ENCODE measurements at regions not wholly inside any gene's neighbourhood (a gene's known extent, or its start where the extent isn't known, plus 50 kb on each side); places are given as distances from the start of the nearest gene placed in this dataset.

GRCh38 chr5:158164296-158165047, 305.5 kb upstream of the CLINT1 start:
- no peaks in the 10 kb centered on the region for H4K20me1 ChIP-seq (ENCODE audit: insufficient read depth)
- in situ Hi-C loops (cut with MboI), result no loop called here
- 75 to 76% methylated on average over 4 of the region's 4 CpGs for WGBS, 2 experiments (ENCODE audit: low coverage in 1 of 2, low lambda C conversion rate in 2 of 2, missing lambda C conversion rate in 2 of 2)
- H3K9me3 ChIP-seq (ENCODE audit: low read depth), result no peaks in the 10 kb centered on the region
- TF ChIP-seq EZH2phosphoT487 (IDR thresholded peaks at IDR 0.05; ENCODE audit: insufficient read depth, low read depth) (no peak), EZH2 (IDR thresholded peaks at IDR 0.05; ENCODE audit: insufficient read depth, poor library complexity, severe bottlenecking) (no peak)
- no peaks in the 10 kb centered on the region for H3K9me2 ChIP-seq (ENCODE audit: insufficient read depth)
- H3K27ac ChIP-seq, result no peak overlapping the region
- no peak overlapping the region for H3K9ac ChIP-seq
- H3K27me3 ChIP-seq (replicated peaks; ENCODE audit: insufficient read depth), result no peaks in the 10 kb centered on the region
- no peak overlapping the region for H3K4me2 ChIP-seq (ENCODE audit: unreplicated experiment)
- H3K36me3 ChIP-seq (ENCODE audit: low read depth), result no peaks in the 10 kb centered on the region
- no peak overlapping the region for H2AFZ ChIP-seq
- DNase-seq, result no peak
- H3K4me3 ChIP-seq, result no peak overlapping the region
- H3K4me1 ChIP-seq (ENCODE audit: insufficient read depth), result no peaks in the 10 kb centered on the region
- no peaks in the 10 kb centered on the region for H3F3A ChIP-seq (ENCODE audit: insufficient read depth)
- no peaks in the 10 kb centered on the region for H3K79me2 ChIP-seq (ENCODE audit: insufficient read depth)

- no peak overlapping the region for H3K27ac ChIP-seq
- no peak overlapping the region for H3K4me3 ChIP-seq
- no peaks in the 10 kb centered on the region for H3F3A ChIP-seq (ENCODE audit: insufficient read depth)
- H3K9ac ChIP-seq, result no peak overlapping the region
- no peaks in the 10 kb centered on the region for H3K36me3 ChIP-seq (ENCODE audit: low read depth)
- H3K4me2 ChIP-seq (ENCODE audit: unreplicated experiment), result no peak overlapping the region
- H3K9me3 ChIP-seq (ENCODE audit: low read depth), result no peaks in the 10 kb centered on the region
- no peaks in the 10 kb centered on the region for H3K79me2 ChIP-seq (ENCODE audit: insufficient read depth)
- H3K27me3 ChIP-seq (replicated peaks; ENCODE audit: insufficient read depth), result no peaks in the 10 kb centered on the region
- H3K4me1 ChIP-seq (ENCODE audit: insufficient read depth), result no peaks in the 10 kb centered on the region
- in situ Hi-C loops (cut with MboI), result no loop called here
- no peak for TF ChIP-seq EZH2 (IDR thresholded peaks at IDR 0.05; ENCODE audit: insufficient read depth, poor library complexity, severe bottlenecking)
- no peak for TF ChIP-seq EZH2phosphoT487 (IDR thresholded peaks at IDR 0.05; ENCODE audit: insufficient read depth, low read depth)
- 86 to 89% methylated on average over 9 of the region's 9 CpGs for WGBS, 2 experiments (ENCODE audit: low coverage in 1 of 2, low lambda C conversion rate in 2 of 2, missing lambda C conversion rate in 2 of 2)
- no peak overlapping the region for H2AFZ ChIP-seq
- no peaks in the 10 kb centered on the region for H3K9me2 ChIP-seq (ENCODE audit: insufficient read depth)
- H4K20me1 ChIP-seq (ENCODE audit: insufficient read depth), result no peaks in the 10 kb centered on the region
- no peak for DNase-seq
Measured at GRCh38 chr5:158163451-158164295, 304.7 kb upstream of the CLINT1 start.

- no peaks in the 10 kb centered on the region for H4K20me1 ChIP-seq (ENCODE audit: insufficient read depth)
- H3K9me3 ChIP-seq (ENCODE audit: low read depth), result no peaks in the 10 kb centered on the region
- H3K27me3 ChIP-seq (replicated peaks; ENCODE audit: insufficient read depth), result no peaks in the 10 kb centered on the region
- H3K4me3 ChIP-seq, result no peak overlapping the region
- H3K79me2 ChIP-seq (ENCODE audit: insufficient read depth), result no peaks in the 10 kb centered on the region
- H3K9me2 ChIP-seq (ENCODE audit: insufficient read depth), result no peaks in the 10 kb centered on the region
- 85 to 88% methylated on average over 11 of the region's 11 CpGs for WGBS, 2 experiments (ENCODE audit: low coverage in 1 of 2, low lambda C conversion rate in 2 of 2, missing lambda C conversion rate in 2 of 2)
- H3K4me1 ChIP-seq (ENCODE audit: insufficient read depth), result no peaks in the 10 kb centered on the region
- no peak overlapping the region for H3K4me2 ChIP-seq (ENCODE audit: unreplicated experiment)
- H3K36me3 ChIP-seq (ENCODE audit: low read depth), result no peaks in the 10 kb centered on the region
- TF ChIP-seq EZH2phosphoT487 (IDR thresholded peaks at IDR 0.05; ENCODE audit: insufficient read depth, low read depth), result no peak
- no peak for TF ChIP-seq EZH2 (IDR thresholded peaks at IDR 0.05; ENCODE audit: insufficient read depth, poor library complexity, severe bottlenecking)
- H3K9ac ChIP-seq, result no peak overlapping the region
- no peak for DNase-seq
- no peaks in the 10 kb centered on the region for H3F3A ChIP-seq (ENCODE audit: insufficient read depth)
- no peak overlapping the region for H3K27ac ChIP-seq
- in situ Hi-C loops (cut with MboI), result no loop called here
- H2AFZ ChIP-seq, result no peak overlapping the region
Measured at GRCh38 chr5:158162479-158163034, 303.6 kb upstream of the CLINT1 start.

- Histone ChIP-seq H3K4me2 (ENCODE audit: unreplicated experiment) (no peak overlapping the region), H2AFZ (no peak overlapping the region), H3K4me1 (ENCODE audit: insufficient read depth) (no peaks in the 10 kb centered on the region), H4K20me1 (ENCODE audit: insufficient read depth) (no peaks in the 10 kb centered on the region), H3K27me3 (replicated peaks; ENCODE audit: insufficient read depth) (no peaks in the 10 kb centered on the region), H3K79me2 (ENCODE audit: insufficient read depth) (no peaks in the 10 kb centered on the region), H3K27ac (no peak overlapping the region), H3K4me3 (no peak overlapping the region), H3K9ac (no peak overlapping the region), H3K9me2 (ENCODE audit: insufficient read depth) (no peaks in the 10 kb centered on the region), H3F3A (ENCODE audit: insufficient read depth) (no peaks in the 10 kb centered on the region), H3K9me3 (ENCODE audit: low read depth) (no peaks in the 10 kb centered on the region), H3K36me3 (ENCODE audit: low read depth) (no peaks in the 10 kb centered on the region)
- in situ Hi-C loops (cut with MboI), result no loop called here
- 67 to 73% methylated on average over 5 of the region's 5 CpGs for WGBS, 2 experiments (ENCODE audit: low coverage in 1 of 2, low lambda C conversion rate in 2 of 2, missing lambda C conversion rate in 2 of 2)
- no peak for DNase-seq
- TF ChIP-seq EZH2phosphoT487 (IDR thresholded peaks at IDR 0.05; ENCODE audit: insufficient read depth, low read depth), result no peak
- TF ChIP-seq EZH2 (IDR thresholded peaks at IDR 0.05; ENCODE audit: insufficient read depth, poor library complexity, severe bottlenecking), result no peak
Measured at GRCh38 chr5:158162026-158162425, 303.1 kb upstream of the CLINT1 start.

Measured in GM23248 (cell line).